Prostate gland (tissue), 2 donors: ENCODE measurements at regions not wholly inside any gene's neighbourhood (a gene's known extent, or its start where the extent isn't known, plus 50 kb on each side); places are given as distances from the start of the nearest gene placed in this dataset.

Experiments used
- DNase-seq: peaks from one replicate; pipeline ENCODE4 v3.0.0-alpha.2; 2019; ENCODE audit warnings: low spot score
- H3K27ac ChIP-seq, 2 donors: fragments of 200-600 bp; sonication (generic); 2 replicates each; pipeline ENCODE4 v1.5.1; 2017 to 2019
- H3K27me3 ChIP-seq: fragments of 200-600 bp; sonication (generic); replicated peaks from 2 replicates; pipeline ENCODE4 v1.5.1; 2019; ENCODE audit not compliant: insufficient read depth
- H3K36me3 ChIP-seq, 2 donors: fragments of 200-600 bp; sonication (generic); 1 replicate in 1 of 2; 2 replicates in 1 of 2; pipeline versions ENCODE4 v1.5.1 to v1.8.1; 2017 to 2019
- H3K4me1 ChIP-seq: fragments of 200-600 bp; sonication (generic); replicated peaks from 2 replicates; pipeline ENCODE4 v1.5.1; 2019
- H3K4me3 ChIP-seq, 2 donors: fragments of 200-600 bp; sonication (generic); 2 replicates each; pipeline ENCODE4 v1.5.1; 2017 to 2019
- H3K9me3 ChIP-seq: fragments of 200-600 bp; sonication (generic); 2 replicates; pipeline ENCODE4 v1.5.1; 2017
- CTCF ChIP-seq, 4 experiments: fragments of 200-600 bp in 2 of 4; fragments of 450-650 bp in 2 of 4; sonication (generic) in 2 of 4; IDR thresholded peaks; 1 replicate in 3 of 4; 2 replicates in 1 of 4; pipeline ENCODE4 v1.5.1; 2016 to 2019; ENCODE audit warnings: antibody characterized with exemption in 4 of 4, mild to moderate bottlenecking in 2 of 4, moderate library complexity in 2 of 4
- POLR2A ChIP-seq: fragments of 450-650 bp; IDR thresholded peaks from one replicate; pipeline ENCODE4 v1.6.1; 2016; ENCODE audit warnings: antibody characterized with exemption, mild to moderate bottlenecking
- POLR2AphosphoS5 ChIP-seq: sonication (generic); formaldehyde crosslinking; IDR thresholded peaks from one replicate; pipeline ENCODE4 v1.6.1; 2017; ENCODE audit warnings: antibody characterized with exemption
- WGBS: methylation state at CpG from one replicate; pipeline ENCODE4 v1.1.5; 2018; 5-methylcytosine and 5-hydroxymethylcytosine counted together
- intact Hi-C: fragments of 100-400 bp; cut with DNase I; formaldehyde crosslinking; loops from one replicate; pipeline ENCODE4 v1.14.2; 2022

- Histone ChIP-seq H3K36me3 (no peaks in the 10 kb centered on the region), H3K27ac (no peak overlapping the region), H3K4me1 (no peaks in the 10 kb centered on the region), H3K4me3 (no peak overlapping the region), H3K27me3 (no peaks in the 10 kb centered on the region), H3K9me3 (no peaks in the 10 kb centered on the region)
- TF ChIP-seq POLR2AphosphoS5 (no peak), POLR2A (no peak), CTCF (IDR thresholded peaks at IDR 0.05) (no peak)
- WGBS: 43% methylated on average over 2 of the region's 2 CpGs
- intact Hi-C loops: no loop called here
- no peak for DNase-seq
Measured at GRCh38 chr12:30820406-30820946, 65.7 kb upstream of the CAPRIN2 start.

GRCh38 chr12:30818562-30818961, 63.8 kb upstream of the CAPRIN2 start:
- intact Hi-C loops: no loop called here
- TF ChIP-seq CTCF (IDR thresholded peaks at IDR 0.05) (no peak), POLR2A (no peak), POLR2AphosphoS5 (no peak)

GRCh38 chr12:30816742-30817465, 62.2 kb upstream of the CAPRIN2 start:
- H3K4me3 ChIP-seq: no peak overlapping the region
- DNase-seq: no peak
- no peaks in the 10 kb centered on the region for H3K4me1 ChIP-seq
- H3K27me3 ChIP-seq: no peaks in the 10 kb centered on the region
- H3K36me3 ChIP-seq: no peaks in the 10 kb centered on the region
- TF ChIP-seq POLR2A (no peak), POLR2AphosphoS5 (no peak), CTCF (IDR thresholded peaks at IDR 0.05) (no peak)
- intact Hi-C loops: no loop called here
- H3K9me3 ChIP-seq: no peaks in the 10 kb centered on the region
- H3K27ac ChIP-seq: no peak overlapping the region
- WGBS: 81% methylated on average over 6 of the region's 6 CpGs

More at GRCh38 chr12:30818562-30818961, 63.8 kb upstream of the CAPRIN2 start:
- H3K36me3 ChIP-seq: no peaks in the 10 kb centered on the region
- DNase-seq: no peak
- 97% methylated on average over 1 of the region's 1 CpG for WGBS
- H3K9me3 ChIP-seq: no peaks in the 10 kb centered on the region
- H3K4me3 ChIP-seq: no peak overlapping the region
- no peaks in the 10 kb centered on the region for H3K4me1 ChIP-seq
- H3K27ac ChIP-seq: no peak overlapping the region
- H3K27me3 ChIP-seq: no peaks in the 10 kb centered on the region

GRCh38 chr12:30814295-30814655, 59.5 kb upstream of the CAPRIN2 start:
- Histone ChIP-seq H3K36me3 (no peaks in the 10 kb centered on the region), H3K27me3 (no peaks in the 10 kb centered on the region), H3K4me1 (no peaks in the 10 kb centered on the region), H3K27ac (no peak overlapping the region), H3K9me3 (no peaks in the 10 kb centered on the region), H3K4me3 (no peak overlapping the region)
- DNase-seq: no peak
- intact Hi-C loops: no loop called here
- TF ChIP-seq POLR2AphosphoS5: no peak
- no peak for TF ChIP-seq CTCF (IDR thresholded peaks at IDR 0.05)
- TF ChIP-seq POLR2A: no peak
